PC-9 (cell line): ENCODE measurements at regions not wholly inside any gene's neighbourhood (a gene's known extent, or its start where the extent isn't known, plus 50 kb on each side); places are given as distances from the start of the nearest gene placed in this dataset.

Experiments
- BruUV-seq: library from RNA; stranded (reverse); fragments of 400-500 nt; replicated peaks from 2 replicates; lab custom pipeline; 2021; lab: Mats Ljungman, UMichigan
- CTCF ChIA-PET: fragments of 300-600 bp; sonication (Branson Sonifier 250); formaldehyde crosslinking; loops from one replicate; lab custom pipeline; 2022; ENCODE audit warnings: antibody characterized with exemption; lab: Charles Lee
- POLR2A ChIA-PET: fragments of 300-600 bp; sonication (Branson Sonifier 250); formaldehyde crosslinking; loops from one replicate; lab custom pipeline; 2022; ENCODE audit warnings: antibody characterized with exemption; ENCODE audit not compliant: unreplicated experiment; lab: Charles Lee
- DNase-seq, 2 experiments: peaks; one replicate each; pipeline versions ENCODE4 v3.0.0 to v3.0.0-alpha.2; 2015 to 2022; ENCODE audit warnings: mixed read lengths in 1 of 2
- H2AFZ ChIP-seq: fragments of 200-600 bp; sonication (generic); 2 replicates; pipeline ENCODE4 v1.8.1; 2017; ENCODE audit warnings: antibody characterized with exemption
- H3F3A ChIP-seq: fragments of 200-600 bp; sonication (generic); 2 replicates; pipeline ENCODE4 v1.8.1; 2017; ENCODE audit warnings: antibody characterized with exemption, mild to moderate bottlenecking, low read depth; ENCODE audit not compliant: insufficient read depth
- H3K27ac ChIP-seq: fragments of 200-600 bp; sonication (generic); 2 replicates; pipeline ENCODE4 v1.6.1; 2016; ENCODE audit warnings: mixed run types
- H3K27me3 ChIP-seq: fragments of 200-600 bp; sonication (generic); 2 replicates; pipeline ENCODE4 v1.6.1; 2016; ENCODE audit warnings: low read depth, mixed run types; ENCODE audit not compliant: insufficient read depth
- H3K36me3 ChIP-seq: fragments of 200-600 bp; sonication (generic); 2 replicates; pipeline ENCODE4 v1.6.1; 2016; ENCODE audit warnings: low read depth, mixed run types
- H3K4me1 ChIP-seq: fragments of 200-600 bp; sonication (generic); replicated peaks from 2 replicates; pipeline ENCODE4 v1.6.1; 2016; ENCODE audit warnings: mixed run types; ENCODE audit not compliant: insufficient read depth
- H3K4me2 ChIP-seq: fragments of 200-600 bp; sonication (generic); 2 replicates; pipeline ENCODE4 v1.6.1; 2017; ENCODE audit warnings: mixed run types
- H3K4me3 ChIP-seq: fragments of 200-600 bp; sonication (generic); 2 replicates; pipeline ENCODE4 v1.6.1; 2016; ENCODE audit warnings: mixed run types
- H3K79me2 ChIP-seq: fragments of 200-600 bp; sonication (generic); 2 replicates; pipeline ENCODE4 v1.6.1; 2017; ENCODE audit warnings: low read depth, mixed run types
- H3K9me2 ChIP-seq: fragments of 200-600 bp; sonication (generic); 2 replicates; pipeline ENCODE4 v1.8.1; 2017; ENCODE audit warnings: mild to moderate bottlenecking; ENCODE audit not compliant: insufficient read depth
- H3K9me3 ChIP-seq: fragments of 200-600 bp; sonication (generic); 2 replicates; pipeline ENCODE4 v1.8.1; 2016; ENCODE audit warnings: low read depth; ENCODE audit not compliant: insufficient read depth
- H4K20me1 ChIP-seq: fragments of 200-600 bp; sonication (generic); 2 replicates; pipeline ENCODE4 v1.8.1; 2017; ENCODE audit not compliant: insufficient read depth
- CTCF ChIP-seq: fragments of 200-600 bp; sonication (generic); conservative IDR thresholded peaks from 2 replicates; pipeline ENCODE4 v1.6.1; 2017; ENCODE audit warnings: mixed run types, antibody characterized with exemption, mild to moderate bottlenecking, moderate library complexity
- EZH2 ChIP-seq: fragments of 200-600 bp; sonication (generic); IDR thresholded peaks from 2 replicates; pipeline ENCODE4 v1.8.0; 2017; ENCODE audit warnings: antibody characterized with exemption, low read depth
- intact Hi-C: fragments of 100-400 bp; cut with micrococcal nuclease; formaldehyde crosslinking; loops from one replicate; pipeline ENCODE4 v1.10.0; 2022; ENCODE audit not compliant: unreplicated experiment

GRCh38 chr4:183563874-183564273 is 59.0 kb downstream of the ING2 start:
- no peak overlapping the region for H2AFZ ChIP-seq
- intact Hi-C loops, result no loop called here
- H3K4me3 ChIP-seq, result no peak overlapping the region
- no peaks in the 10 kb centered on the region for H3K36me3 ChIP-seq
- no peaks in the 10 kb centered on the region for H3K79me2 ChIP-seq
- no peaks in the 10 kb centered on the region for H3K4me1 ChIP-seq
- no peak overlapping the region for H3K27ac ChIP-seq
- no peaks in the 10 kb centered on the region for H3K9me2 ChIP-seq
- no peaks in the 10 kb centered on the region for H3F3A ChIP-seq
- H3K4me2 ChIP-seq, result no peak overlapping the region
- TF ChIP-seq CTCF (no peak), EZH2 (no peak)
- BruUV-seq, result no TSS peak
- H4K20me1 ChIP-seq, result no peaks in the 10 kb centered on the region
- H3K27me3 ChIP-seq, result no peaks in the 10 kb centered on the region
- DNase-seq, result peak in 1 of 2 experiments; percentile 5
- POLR2A ChIA-PET, result no interaction called here
- no peaks in the 10 kb centered on the region for H3K9me3 ChIP-seq
- CTCF ChIA-PET, result no interaction called here

- Histone ChIP-seq H3F3A (no peaks in the 10 kb centered on the region), H4K20me1 (no peaks in the 10 kb centered on the region), H3K36me3 (no peaks in the 10 kb centered on the region), H2AFZ (no peak overlapping the region), H3K9me3 (no peaks in the 10 kb centered on the region), H3K27ac (no peak overlapping the region), H3K79me2 (no peaks in the 10 kb centered on the region), H3K4me1 (no peaks in the 10 kb centered on the region), H3K4me2 (no peak overlapping the region), H3K4me3 (no peak overlapping the region), H3K9me2 (no peaks in the 10 kb centered on the region), H3K27me3 (no peaks in the 10 kb centered on the region)
- POLR2A ChIA-PET, result interaction anchor here (0.6 kb wide), 1 partner anchor 15 kb away, joined by 3 read pairs; no protein-coding TSS in a partner anchor
- TF ChIP-seq EZH2, result no peak
- TF ChIP-seq CTCF, result no peak
- DNase-seq, result peak in 1 of 2 experiments; percentile 11
- no TSS peak for BruUV-seq
- intact Hi-C loops, result no loop called here
- CTCF ChIA-PET, result no interaction called here
Measured at GRCh38 chr4:183571350-183571941, 66.6 kb downstream of the ING2 start.

GRCh38 chr4:183576701-183577404 is 72.0 kb downstream of the ING2 start:
- no TSS peak for BruUV-seq
- no peak overlapping the region for H3K4me2 ChIP-seq
- no peaks in the 10 kb centered on the region for H3F3A ChIP-seq
- H3K79me2 ChIP-seq, result no peaks in the 10 kb centered on the region
- ChIA-PET CTCF (no interaction called here), POLR2A (interaction anchor here (0.6 kb wide), 1 partner anchor 82 kb away, joined by 4 read pairs; the partner anchor contains the start of genes RWDD4 and TRAPPC11)
- H2AFZ ChIP-seq, result no peak overlapping the region
- no peaks in the 10 kb centered on the region for H3K9me3 ChIP-seq
- H3K27me3 ChIP-seq, result no peaks in the 10 kb centered on the region
- H3K4me1 ChIP-seq, result no peaks in the 10 kb centered on the region
- TF ChIP-seq CTCF (no peak), EZH2 (no peak)
- H3K4me3 ChIP-seq, result no peak overlapping the region
- no peak overlapping the region for H3K27ac ChIP-seq
- no peak for DNase-seq
- H3K36me3 ChIP-seq, result no peaks in the 10 kb centered on the region
- intact Hi-C loops, result no loop called here
- H3K9me2 ChIP-seq, result no peaks in the 10 kb centered on the region
- H4K20me1 ChIP-seq, result no peaks in the 10 kb centered on the region
